ENCODE measurements at regions not wholly inside any gene's neighbourhood (a gene's known extent, or its start where the extent isn't known, plus 50 kb on each side); places are given as distances from the start of the nearest gene placed in this dataset.

- DNase-seq, result no peak
Observed at GRCh38 chr11:28632338-28632737, 524.1 kb downstream of the METTL15 start.

- DNase-seq, result no peak
Observed at GRCh38 chr11:28631148-28631547, 523.0 kb downstream of the METTL15 start.

- DNase-seq, result no peak
Observed at GRCh38 chr11:28629235-28629634, 521.0 kb downstream of the METTL15 start.

- no peak for DNase-seq
Observed at GRCh38 chr11:28628412-28628811, 520.2 kb downstream of the METTL15 start.

- DNase-seq, result no peak
Observed at GRCh38 chr11:28627690-28628255, 519.6 kb downstream of the METTL15 start.

- no peak for DNase-seq
Observed at GRCh38 chr11:28625532-28625931, 517.3 kb downstream of the METTL15 start.

GRCh38 chr11:28621753-28622152 lies 513.6 kb downstream of the METTL15 start:
- no peak for DNase-seq

GRCh38 chr11:28619846-28620540 lies 511.8 kb downstream of the METTL15 start:
- DNase-seq, result no peak

GRCh38 chr11:28618416-28618815 lies 510.2 kb downstream of the METTL15 start:
- DNase-seq, result no peak

- DNase-seq, result no peak
Observed at GRCh38 chr11:28616160-28616965, 508.2 kb downstream of the METTL15 start.

GRCh38 chr11:28615542-28615941 lies 507.4 kb downstream of the METTL15 start:
- DNase-seq, result no peak

- DNase-seq, result no peak
Observed at GRCh38 chr11:28606930-28607329, 498.7 kb downstream of the METTL15 start.

- DNase-seq, result no peak
Observed at GRCh38 chr11:28599656-28600055, 491.5 kb downstream of the METTL15 start.

- no peak for DNase-seq
Observed at GRCh38 chr11:28598531-28598930, 490.3 kb downstream of the METTL15 start.

- no peak for DNase-seq
Observed at GRCh38 chr11:28596816-28597215, 488.6 kb downstream of the METTL15 start.

GRCh38 chr11:28592141-28592540 lies 484.0 kb downstream of the METTL15 start:
- DNase-seq, result no peak

- no peak for DNase-seq
Observed at GRCh38 chr11:28584992-28585391, 476.8 kb downstream of the METTL15 start.

GRCh38 chr11:28582506-28582905 lies 474.3 kb downstream of the METTL15 start:
- DNase-seq, result no peak

GRCh38 chr11:28581286-28582242 lies 473.4 kb downstream of the METTL15 start:
- DNase-seq, result no peak

GRCh38 chr11:28571371-28571770 lies 463.2 kb downstream of the METTL15 start:
- DNase-seq, result no peak

- no peak for DNase-seq
Observed at GRCh38 chr11:28569106-28569505, 460.9 kb downstream of the METTL15 start.

GRCh38 chr11:28566339-28567089 lies 458.3 kb downstream of the METTL15 start:
- no peak for DNase-seq

Data from hematopoietic multipotent progenitor cell treated with erythropoietin and hydrocortisone succinate and interleukin-3 and kit ligand, for 6 days (in vitro differentiated cells).